ENCODE measurements at regions not wholly inside any gene's neighbourhood (a gene's known extent, or its start where the extent isn't known, plus 50 kb on each side); places are given as distances from the start of the nearest gene placed in this dataset.

DNA sequence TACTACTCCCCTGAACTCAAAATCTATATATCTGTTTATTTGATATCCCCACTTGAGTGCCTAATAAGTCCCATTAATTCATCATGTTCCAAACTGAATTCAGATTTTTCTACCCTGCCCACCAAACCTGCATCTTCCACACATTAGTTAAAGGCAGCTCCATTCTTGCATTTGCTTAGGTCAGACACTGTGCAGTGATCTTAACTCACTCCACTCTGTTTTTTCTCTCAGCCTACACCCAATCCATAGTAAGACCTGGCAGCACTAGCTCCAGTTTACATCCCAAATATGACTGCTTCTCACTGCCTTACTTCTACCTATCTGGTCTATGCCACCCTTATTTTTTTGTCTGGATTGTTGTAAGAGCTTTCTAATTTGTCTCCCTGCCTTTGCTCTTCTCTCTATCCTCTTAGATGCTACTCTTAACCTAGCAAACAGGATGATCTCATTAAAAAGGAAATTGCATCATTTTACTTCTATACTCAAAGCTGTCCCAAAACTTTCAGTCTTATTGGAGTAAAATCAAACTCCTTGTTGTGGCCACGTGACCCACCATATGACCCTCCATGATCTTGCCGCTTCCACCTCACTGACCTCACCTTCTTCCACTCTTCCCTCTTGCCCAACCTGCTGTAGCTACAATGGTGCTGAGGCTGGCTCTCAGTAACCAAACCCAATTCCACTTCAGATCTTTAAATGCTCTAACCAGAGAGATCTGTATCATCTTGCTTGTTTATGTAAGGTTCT is 274.9 kb upstream of the FANCL start:
- Histone ChIP-seq H3K4me1 (ENCODE audit: control insufficient read depth, insufficient read depth, low read length) (no peaks in the 10 kb centered on the region), H3K27me3 (ENCODE audit: control insufficient read depth, insufficient read depth, low read length) (no peaks in the 10 kb centered on the region), H3K4me3 (ENCODE audit: low read depth in 2 of 2, low read length in 2 of 2) (no peak overlapping the region), H3K36me3 (ENCODE audit: control insufficient read depth, insufficient read depth, low read length) (no peaks in the 10 kb centered on the region), H3K9me3 (ENCODE audit: control insufficient read depth, insufficient read depth, low read depth, low read length) (no peaks in the 10 kb centered on the region), H3K27ac (ENCODE audit: low read length) (no peak overlapping the region)
- POLR2A ChIA-PET: no interaction called here
- BruUV-seq (replicated peaks): no TSS peak
- ATAC-seq: no peak
- CTCF ChIA-PET: no interaction called here
- TF ChIP-seq, protein P1, sequence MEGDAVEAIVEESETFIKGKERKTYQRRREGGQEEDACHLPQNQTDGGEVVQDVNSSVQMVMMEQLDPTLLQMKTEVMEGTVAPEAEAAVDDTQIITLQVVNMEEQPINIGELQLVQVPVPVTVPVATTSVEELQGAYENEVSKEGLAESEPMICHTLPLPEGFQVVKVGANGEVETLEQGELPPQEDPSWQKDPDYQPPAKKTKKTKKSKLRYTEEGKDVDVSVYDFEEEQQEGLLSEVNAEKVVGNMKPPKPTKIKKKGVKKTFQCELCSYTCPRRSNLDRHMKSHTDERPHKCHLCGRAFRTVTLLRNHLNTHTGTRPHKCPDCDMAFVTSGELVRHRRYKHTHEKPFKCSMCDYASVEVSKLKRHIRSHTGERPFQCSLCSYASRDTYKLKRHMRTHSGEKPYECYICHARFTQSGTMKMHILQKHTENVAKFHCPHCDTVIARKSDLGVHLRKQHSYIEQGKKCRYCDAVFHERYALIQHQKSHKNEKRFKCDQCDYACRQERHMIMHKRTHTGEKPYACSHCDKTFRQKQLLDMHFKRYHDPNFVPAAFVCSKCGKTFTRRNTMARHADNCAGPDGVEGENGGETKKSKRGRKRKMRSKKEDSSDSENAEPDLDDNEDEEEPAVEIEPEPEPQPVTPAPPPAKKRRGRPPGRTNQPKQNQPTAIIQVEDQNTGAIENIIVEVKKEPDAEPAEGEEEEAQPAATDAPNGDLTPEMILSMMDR (IDR thresholded peaks at IDR 0.05): no peak
- in situ Hi-C loops (cut with HindIII; ENCODE audit: low pct_unique_long_range_greater_than_20kb, low sequenced_read_pairs) (no loop called here), intact Hi-C loops (cut with micrococcal nuclease; ENCODE audit: unreplicated experiment) (no loop called here)
- no peak for DNase-seq (ENCODE audit: low read depth, low spot score)

DNA sequence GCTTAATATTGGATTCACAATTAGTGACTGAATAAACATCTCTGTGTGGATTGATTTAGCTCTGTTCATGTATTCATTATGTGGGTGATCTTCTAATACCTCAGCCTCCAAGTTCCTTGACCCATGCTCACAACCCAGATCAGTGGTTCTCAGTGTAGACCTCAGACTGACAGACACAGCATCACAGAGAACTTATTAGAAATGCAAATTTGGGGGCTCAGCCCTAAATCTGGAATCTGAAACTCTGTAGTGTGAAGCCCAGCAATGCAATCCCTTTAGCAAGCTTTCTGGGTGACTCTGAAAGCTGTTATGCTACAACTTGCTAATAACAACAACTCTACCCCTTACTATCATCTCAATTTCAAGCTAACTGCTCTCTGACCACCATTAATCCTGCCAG is 273.1 kb upstream of the FANCL start:
- Histone ChIP-seq H3K4me3 (ENCODE audit: low read depth in 2 of 2, low read length in 2 of 2) (no peak overlapping the region), H3K4me1 (ENCODE audit: control insufficient read depth, insufficient read depth, low read length) (no peaks in the 10 kb centered on the region), H3K9me3 (ENCODE audit: control insufficient read depth, insufficient read depth, low read depth, low read length) (no peaks in the 10 kb centered on the region), H3K27me3 (ENCODE audit: control insufficient read depth, insufficient read depth, low read length) (no peaks in the 10 kb centered on the region), H3K36me3 (ENCODE audit: control insufficient read depth, insufficient read depth, low read length) (no peaks in the 10 kb centered on the region), H3K27ac (ENCODE audit: low read length) (no peak overlapping the region)
- in situ Hi-C loops (cut with HindIII; ENCODE audit: low pct_unique_long_range_greater_than_20kb, low sequenced_read_pairs): no loop called here
- TF ChIP-seq, protein P1 (IDR thresholded peaks at IDR 0.05): no peak
- no peak for TF ChIP-seq TCF7L2 (IDR thresholded peaks at IDR 0.05; ENCODE audit: low read depth, low read length)
- TF ChIP-seq SIN3A (IDR thresholded peaks at IDR 0.05; ENCODE audit: borderline replicate concordance, insufficient read depth, low read depth, low read length): no peak
- ChIA-PET POLR2A (no interaction called here), CTCF (no interaction called here)
- intact Hi-C loops (cut with micrococcal nuclease; ENCODE audit: unreplicated experiment): no loop called here
- no peak for ATAC-seq
- DNase-seq (ENCODE audit: low read depth, low spot score): no peak
- BruUV-seq (replicated peaks): no TSS peak

DNA sequence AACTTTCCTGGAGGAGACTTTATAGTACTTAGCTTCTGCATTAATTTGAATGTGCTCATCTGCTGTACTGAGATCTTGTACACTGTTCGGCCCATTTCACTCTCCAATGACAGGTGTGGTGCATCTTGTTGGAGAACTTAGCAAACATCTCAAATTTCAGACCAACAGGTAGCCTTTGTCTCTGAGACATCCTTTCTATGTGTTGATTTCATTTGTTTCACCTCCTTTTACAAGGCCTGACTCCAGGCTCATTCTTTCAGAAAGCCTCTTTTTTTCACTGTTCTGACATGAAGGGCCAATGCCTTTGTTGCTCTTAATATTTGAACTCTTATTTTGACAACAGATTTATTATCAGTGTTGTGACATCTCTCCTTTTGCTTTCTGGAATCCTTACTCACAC is 271.8 kb upstream of the FANCL start:
- Histone ChIP-seq H3K36me3 (ENCODE audit: control insufficient read depth, insufficient read depth, low read length) (no peaks in the 10 kb centered on the region), H3K4me3 (ENCODE audit: low read depth in 2 of 2, low read length in 2 of 2) (no peak overlapping the region), H3K27me3 (ENCODE audit: control insufficient read depth, insufficient read depth, low read length) (no peaks in the 10 kb centered on the region), H3K27ac (ENCODE audit: low read length) (no peak overlapping the region), H3K4me1 (ENCODE audit: control insufficient read depth, insufficient read depth, low read length) (no peaks in the 10 kb centered on the region), H3K9me3 (ENCODE audit: control insufficient read depth, insufficient read depth, low read depth, low read length) (no peaks in the 10 kb centered on the region)
- CTCF ChIA-PET: no interaction called here
- TF ChIP-seq SIN3A (IDR thresholded peaks at IDR 0.05; ENCODE audit: borderline replicate concordance, insufficient read depth, low read depth, low read length): no peak
- TF ChIP-seq, protein P2, sequence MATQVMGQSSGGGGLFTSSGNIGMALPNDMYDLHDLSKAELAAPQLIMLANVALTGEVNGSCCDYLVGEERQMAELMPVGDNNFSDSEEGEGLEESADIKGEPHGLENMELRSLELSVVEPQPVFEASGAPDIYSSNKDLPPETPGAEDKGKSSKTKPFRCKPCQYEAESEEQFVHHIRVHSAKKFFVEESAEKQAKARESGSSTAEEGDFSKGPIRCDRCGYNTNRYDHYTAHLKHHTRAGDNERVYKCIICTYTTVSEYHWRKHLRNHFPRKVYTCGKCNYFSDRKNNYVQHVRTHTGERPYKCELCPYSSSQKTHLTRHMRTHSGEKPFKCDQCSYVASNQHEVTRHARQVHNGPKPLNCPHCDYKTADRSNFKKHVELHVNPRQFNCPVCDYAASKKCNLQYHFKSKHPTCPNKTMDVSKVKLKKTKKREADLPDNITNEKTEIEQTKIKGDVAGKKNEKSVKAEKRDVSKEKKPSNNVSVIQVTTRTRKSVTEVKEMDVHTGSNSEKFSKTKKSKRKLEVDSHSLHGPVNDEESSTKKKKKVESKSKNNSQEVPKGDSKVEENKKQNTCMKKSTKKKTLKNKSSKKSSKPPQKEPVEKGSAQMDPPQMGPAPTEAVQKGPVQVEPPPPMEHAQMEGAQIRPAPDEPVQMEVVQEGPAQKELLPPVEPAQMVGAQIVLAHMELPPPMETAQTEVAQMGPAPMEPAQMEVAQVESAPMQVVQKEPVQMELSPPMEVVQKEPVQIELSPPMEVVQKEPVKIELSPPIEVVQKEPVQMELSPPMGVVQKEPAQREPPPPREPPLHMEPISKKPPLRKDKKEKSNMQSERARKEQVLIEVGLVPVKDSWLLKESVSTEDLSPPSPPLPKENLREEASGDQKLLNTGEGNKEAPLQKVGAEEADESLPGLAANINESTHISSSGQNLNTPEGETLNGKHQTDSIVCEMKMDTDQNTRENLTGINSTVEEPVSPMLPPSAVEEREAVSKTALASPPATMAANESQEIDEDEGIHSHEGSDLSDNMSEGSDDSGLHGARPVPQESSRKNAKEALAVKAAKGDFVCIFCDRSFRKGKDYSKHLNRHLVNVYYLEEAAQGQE (IDR thresholded peaks at IDR 0.05; ENCODE audit: insufficient read depth in 1 of 2, low read depth in 2 of 2, low read length in 1 of 2): no peak
- TF ChIP-seq TCF7L2 (IDR thresholded peaks at IDR 0.05; ENCODE audit: low read depth, low read length): no peak
- TF ChIP-seq, protein P1 (IDR thresholded peaks at IDR 0.05): no peak
- TF ChIP-seq POLR2AphosphoS5 (IDR thresholded peaks at IDR 0.05; ENCODE audit: low read depth, low read length): no peak
- no peak for DNase-seq (ENCODE audit: low read depth, low spot score)
- BruUV-seq (replicated peaks): no TSS peak
- POLR2A ChIA-PET: no interaction called here
- ATAC-seq: no peak
- intact Hi-C loops (cut with micrococcal nuclease; ENCODE audit: unreplicated experiment) (no loop called here), in situ Hi-C loops (cut with HindIII; ENCODE audit: low pct_unique_long_range_greater_than_20kb, low sequenced_read_pairs) (no loop called here)
